Activated CD4-positive, alpha-beta T cell treated with anti-CD3 and anti-CD28 coated beads, Interleukin-2, Interleukin-6, amounts not matched to agents 100 ng/mL and 50 ng/mL, durations not matched to agents 16 hours and 8 hours (primary cell): ENCODE measurements at regions not wholly inside any gene's neighbourhood (a gene's known extent, or its start where the extent isn't known, plus 50 kb on each side); places are given as distances from the start of the nearest gene placed in this dataset.

ENCODE experiments used
- DNase-seq: peaks from one replicate; pipeline ENCODE4 v3.0.0-alpha.2; 2020

DNA sequence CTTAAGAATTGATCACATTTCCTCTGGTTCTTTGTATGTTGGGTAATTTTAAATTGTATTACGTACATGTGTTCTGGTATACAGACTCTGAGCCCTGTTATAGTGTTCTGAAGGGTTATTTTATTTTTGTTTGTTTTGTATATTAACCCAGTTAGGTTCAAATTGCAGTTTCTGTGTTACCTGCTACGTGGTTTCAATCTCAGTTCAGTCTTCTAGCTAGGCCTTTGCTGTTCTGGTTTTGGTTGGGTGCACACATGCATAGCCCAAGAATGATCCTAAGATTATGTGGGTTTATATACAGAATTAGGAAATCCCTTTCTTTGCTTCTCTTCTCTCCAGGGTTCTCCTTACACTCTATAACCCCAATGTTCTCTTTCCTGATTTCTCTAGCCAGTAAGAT lies 161.0 kb downstream of the PPP1R2C start:
- no peak for DNase-seq

DNA sequence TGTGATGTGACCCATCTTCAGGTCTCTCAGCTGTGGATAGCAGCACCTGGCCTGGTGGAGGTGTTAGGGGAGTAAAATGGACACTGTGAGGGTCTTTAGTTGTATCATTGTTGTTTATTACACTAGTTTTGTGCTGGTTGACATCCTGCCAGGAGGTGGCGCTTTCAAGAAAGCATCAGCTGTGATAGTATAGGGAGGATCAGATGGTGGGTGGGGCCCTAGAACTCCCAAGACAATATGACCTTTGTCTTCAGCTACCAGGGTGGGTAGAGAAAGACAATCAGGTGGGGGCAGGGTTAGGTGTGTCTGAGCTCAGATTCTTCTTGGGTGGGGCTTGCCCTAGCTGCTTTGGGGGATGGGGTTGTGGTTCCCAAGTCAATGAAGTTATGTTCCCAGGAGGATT lies 162.8 kb downstream of the PPP1R2C start:
- peak; percentile 7 for DNase-seq

- no peak for DNase-seq
Observed at GRCh38 chrX:42606591-42606990, 171.4 kb downstream of the PPP1R2C start.

DNA sequence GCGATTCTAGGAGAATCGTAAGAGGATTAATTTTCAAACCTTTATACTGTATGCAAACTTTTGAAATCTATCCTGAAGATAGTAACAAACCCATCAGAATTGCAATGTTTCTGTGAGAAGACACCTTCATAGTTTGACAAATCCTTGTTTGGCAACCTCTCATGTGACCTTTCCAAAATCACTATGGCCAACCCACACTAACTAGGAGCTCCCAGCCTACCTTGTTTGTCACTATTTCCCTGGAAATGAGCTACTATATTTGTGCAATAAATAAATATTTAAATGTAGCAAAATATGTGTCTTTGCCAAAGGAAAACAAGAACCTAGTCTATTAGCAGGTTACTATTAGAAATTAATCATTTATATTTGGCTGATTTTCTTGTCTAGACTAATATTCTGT lies 173.7 kb downstream of the PPP1R2C start:
- no peak for DNase-seq

DNA sequence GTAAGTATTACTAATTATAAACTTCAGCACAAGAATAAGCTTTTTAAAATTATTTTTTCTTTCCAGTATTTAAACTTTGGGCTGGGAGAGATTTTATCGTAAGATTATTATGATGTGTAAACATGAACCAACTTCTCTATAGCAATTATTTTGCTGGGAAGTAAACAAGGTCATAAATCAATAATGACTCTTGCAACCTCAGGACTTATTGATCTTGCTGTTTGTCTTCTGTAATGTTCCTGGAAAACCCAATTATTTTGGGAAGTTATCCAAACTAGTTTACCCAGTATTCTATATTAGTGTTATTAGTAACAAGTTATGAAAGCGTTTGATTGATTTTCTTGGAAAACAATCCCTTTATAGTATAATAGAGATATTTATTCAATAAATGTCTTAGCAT lies 174.9 kb downstream of the PPP1R2C start:
- no peak for DNase-seq

DNA sequence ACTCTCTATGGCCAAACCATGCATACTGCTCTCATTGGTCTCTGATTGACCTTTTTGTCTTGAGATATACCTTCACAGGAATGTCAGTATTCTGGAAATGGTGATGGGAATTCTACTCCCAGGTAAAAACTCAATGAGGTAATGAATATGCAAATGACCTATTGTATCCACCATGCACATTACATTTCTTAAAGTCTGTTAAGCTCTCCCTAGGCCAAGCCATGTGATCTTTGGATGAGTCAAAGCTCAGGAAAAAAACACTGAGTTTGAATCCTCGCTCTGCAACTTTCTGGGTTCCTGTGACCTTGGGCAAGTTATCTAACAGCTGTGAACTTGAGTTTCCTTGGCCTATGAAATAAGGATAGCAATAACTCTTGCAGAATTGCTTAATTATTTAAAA lies 175.4 kb downstream of the PPP1R2C start:
- no peak for DNase-seq

DNA sequence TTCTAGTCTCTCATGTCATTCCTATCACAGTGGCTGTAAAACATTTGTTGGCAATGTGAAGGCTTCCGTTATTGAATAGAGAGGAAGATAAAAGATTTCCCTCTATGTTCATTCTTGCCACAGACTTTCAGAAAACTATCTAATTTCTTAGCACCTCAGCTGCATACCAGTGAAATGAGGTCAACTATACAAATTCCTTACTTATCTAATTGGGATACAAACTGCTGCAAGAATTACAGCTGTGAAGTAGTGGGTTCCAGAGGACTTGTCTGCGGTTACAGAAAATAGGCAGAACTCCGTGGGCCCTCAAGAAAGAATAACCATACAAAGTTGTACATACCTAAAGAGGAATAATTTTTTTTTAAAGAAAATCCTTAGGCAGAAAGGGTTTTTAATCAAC lies 175.8 kb downstream of the PPP1R2C start:
- DNase-seq, result no peak

DNA sequence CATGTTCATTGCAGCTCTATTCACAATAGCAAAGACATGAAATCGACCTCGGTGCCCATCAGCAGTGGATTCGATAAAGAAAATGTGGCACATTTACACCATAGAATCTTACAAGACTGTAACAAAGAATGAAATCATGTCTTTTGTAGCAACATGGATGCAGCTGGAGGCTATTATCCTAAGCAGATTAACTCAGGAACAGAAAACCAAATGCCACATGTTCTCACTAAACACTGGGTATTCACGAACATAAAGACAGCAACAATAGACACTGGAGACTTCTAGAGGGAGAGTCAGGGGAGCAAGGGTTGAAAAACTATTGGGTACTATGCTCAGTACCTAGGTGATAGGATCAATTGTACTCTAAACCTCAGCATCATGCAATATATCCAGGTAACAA lies 180.5 kb downstream of the PPP1R2C start:
- no peak for DNase-seq

GRCh38 chrX:42585842-42586621 lies 191.9 kb downstream of the PPP1R2C start:
- no peak for DNase-seq

GRCh38 chrX:42577936-42578470 lies 200.0 kb downstream of the PPP1R2C start:
- DNase-seq, result no peak

DNA sequence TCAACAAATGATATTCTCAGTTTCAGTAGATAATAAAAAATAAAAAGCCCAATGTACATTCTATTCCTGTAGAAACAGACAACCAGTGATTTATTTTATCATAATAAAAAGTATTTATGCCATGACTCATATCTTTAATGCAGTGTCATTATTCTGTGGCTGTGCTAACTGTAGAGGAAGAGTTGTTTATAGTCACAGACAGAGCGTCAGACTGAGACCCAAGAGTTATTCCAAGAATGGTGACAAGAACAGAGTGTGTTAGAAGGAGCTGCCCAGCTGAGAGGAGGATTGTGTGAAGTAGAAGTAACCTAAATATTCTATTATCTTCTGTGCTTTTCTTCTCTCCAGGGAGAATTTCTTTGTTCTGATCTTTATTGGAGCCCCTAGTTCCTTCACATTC lies 210.7 kb downstream of the PPP1R2C start:
- no peak for DNase-seq

DNA sequence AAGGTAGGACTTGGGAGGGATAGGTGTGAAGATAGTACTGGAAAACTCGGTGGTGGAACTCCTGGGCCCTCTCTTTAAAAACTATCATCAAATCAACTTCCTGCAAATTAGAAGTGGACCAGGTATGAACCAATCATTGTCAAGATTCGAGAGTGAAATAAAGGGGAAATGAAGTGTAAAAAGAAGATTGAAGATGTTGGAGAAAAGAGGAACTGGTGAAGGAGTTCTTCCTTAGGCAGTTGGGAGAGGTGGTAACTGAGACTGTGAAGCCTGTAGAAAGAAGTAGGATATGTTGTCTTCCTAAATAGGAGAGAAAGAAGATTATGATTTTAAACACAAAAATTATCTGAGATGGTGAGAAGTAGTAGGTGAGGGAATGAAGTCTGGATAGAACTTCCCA lies 212.2 kb downstream of the PPP1R2C start:
- DNase-seq, result no peak

DNA sequence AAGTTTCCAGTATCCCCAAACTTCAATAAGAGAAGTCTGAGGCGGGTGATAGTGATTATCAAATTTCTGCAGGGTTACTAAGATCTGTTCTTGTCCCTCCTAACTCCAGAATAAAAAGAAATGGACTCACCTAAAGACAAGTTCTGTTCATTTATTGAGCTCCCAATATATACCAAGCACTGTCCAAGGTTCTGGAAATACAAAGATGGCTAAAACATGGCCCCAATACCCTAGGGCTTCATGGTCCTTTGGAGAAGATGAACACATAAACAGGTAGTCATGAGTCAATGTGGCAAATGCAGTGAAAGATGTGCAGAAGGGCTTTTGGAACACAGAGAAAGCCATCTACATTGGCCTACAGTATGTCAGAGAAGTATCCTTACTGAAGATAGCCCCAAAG lies 231.2 kb downstream of the PPP1R2C start:
- DNase-seq, result no peak

DNA sequence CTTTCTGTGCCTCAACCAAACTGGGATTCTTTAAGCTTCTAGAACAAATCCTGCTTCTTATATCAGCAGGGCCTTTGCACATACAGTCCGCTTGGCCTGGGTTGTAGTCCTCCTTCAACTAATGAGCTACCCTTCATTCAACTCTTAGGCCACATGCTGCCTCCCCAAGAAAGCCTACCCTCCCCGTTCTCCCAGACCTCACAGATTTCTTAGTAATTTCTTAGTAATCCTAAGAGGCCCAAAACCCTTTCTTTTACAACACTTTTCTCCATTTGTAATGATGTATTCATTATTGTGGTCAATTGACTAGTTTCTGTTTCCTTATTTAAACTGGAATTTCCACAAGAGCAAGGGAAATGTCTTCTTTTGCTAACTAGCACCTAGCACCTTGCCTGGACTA lies 233.1 kb downstream of the PPP1R2C start:
- no peak for DNase-seq

DNA sequence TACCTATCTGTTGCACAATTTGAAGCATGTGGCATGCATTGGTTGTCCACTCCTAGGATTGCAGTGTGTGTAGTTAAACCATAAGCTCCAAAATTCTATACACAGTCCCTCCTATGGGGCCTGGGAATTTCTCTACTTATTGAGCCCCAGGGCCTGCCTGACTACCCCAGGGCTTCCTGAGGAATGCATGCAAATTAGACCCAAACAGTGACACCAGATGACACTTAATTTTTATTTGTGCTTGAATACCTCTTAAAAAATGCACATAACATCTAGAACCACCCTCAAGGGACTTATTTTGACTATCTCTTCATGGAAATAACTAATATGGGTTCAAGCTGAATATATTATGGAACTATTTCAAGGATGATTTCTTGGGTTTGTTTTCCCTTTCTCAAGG lies 236.4 kb downstream of the PPP1R2C start:
- DNase-seq, result no peak

- DNase-seq, result no peak
Observed at GRCh38 chrX:42540146-42540545, 237.8 kb downstream of the PPP1R2C start.

GRCh38 chrX:42538405-42538804 lies 239.6 kb downstream of the PPP1R2C start:
- DNase-seq, result no peak

GRCh38 chrX:42536286-42536685 lies 241.7 kb downstream of the PPP1R2C start:
- DNase-seq, result no peak

DNA sequence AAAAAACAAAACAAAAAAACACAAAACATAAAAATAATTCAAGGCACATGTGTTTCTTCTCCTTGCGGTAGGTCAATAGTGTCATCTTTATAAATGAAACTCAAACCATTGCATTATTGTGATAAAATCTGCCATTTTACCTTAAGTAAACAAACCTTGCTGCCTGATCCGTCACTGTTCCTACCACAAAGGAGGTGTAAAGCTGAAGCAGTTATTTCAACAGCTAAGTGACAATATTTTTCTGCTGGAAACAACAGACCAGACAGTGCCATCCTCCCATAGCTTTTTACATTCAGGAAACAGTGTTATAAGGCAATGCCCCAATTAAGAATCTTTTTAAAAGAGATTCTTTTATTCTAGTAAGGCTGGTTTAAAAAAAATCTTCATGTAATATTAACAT lies 242.7 kb downstream of the PPP1R2C start:
- no peak for DNase-seq

DNA sequence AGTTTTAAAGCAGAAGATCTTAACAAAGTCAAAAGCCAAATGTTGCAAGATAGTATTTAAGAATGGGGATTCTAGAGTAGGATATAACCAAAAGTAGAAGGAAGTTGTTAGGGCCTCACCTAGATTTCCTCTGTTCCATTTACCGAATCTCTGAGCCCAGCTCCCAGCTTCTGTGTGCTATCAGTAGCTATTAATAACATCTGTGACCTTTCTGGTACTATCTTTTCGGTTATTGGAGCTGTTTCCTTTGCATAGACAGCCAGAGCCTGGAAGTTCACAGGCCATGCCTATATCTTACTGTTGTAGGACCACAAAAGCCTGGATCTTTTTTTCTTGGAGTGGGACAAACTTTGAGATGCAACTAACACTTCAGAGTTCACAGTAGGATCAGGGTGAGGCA lies 244.2 kb downstream of the PPP1R2C start:
- no peak for DNase-seq

- DNase-seq, result no peak
Observed at GRCh38 chrX:42531441-42531840, 246.5 kb downstream of the PPP1R2C start.

DNA sequence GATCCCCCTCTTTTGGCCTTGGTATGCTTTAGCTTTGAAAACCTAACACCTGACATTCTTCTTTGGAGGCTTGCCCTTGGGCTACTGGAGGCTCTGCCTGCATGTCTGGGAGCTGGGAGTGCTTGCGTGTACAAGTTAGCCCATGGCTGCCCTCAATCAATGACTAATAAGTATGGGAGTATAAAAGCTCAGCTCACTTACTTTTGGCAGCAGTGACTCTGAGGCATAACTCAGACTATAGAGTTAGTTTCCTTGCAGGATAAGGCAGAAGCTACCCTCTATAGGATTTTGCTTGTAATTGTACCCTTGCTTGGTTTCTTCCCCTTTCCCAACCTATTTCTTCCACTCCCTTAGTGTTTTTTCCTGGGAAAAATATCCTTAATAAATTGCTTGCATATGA lies 247.9 kb downstream of the PPP1R2C start:
- no peak for DNase-seq

DNA sequence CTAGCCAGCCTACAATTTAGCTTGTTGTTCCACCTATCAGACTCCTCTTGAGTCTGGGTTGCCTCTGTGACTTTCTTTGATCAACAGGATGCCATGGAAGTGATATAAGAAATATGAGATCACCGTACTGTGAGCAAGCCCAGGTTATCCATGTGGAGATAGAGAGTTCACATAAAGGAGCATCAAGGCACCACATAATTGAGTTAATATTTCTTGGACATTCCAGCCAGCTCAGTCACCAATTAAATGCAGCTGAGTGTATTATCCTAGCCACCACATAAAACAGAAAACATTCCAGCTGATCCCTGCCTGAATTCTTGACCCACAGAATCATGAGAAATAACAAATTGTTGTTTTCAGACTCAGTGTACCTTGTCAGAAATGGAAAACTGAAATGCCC lies 253.6 kb downstream of the PPP1R2C start:
- no peak for DNase-seq

DNA sequence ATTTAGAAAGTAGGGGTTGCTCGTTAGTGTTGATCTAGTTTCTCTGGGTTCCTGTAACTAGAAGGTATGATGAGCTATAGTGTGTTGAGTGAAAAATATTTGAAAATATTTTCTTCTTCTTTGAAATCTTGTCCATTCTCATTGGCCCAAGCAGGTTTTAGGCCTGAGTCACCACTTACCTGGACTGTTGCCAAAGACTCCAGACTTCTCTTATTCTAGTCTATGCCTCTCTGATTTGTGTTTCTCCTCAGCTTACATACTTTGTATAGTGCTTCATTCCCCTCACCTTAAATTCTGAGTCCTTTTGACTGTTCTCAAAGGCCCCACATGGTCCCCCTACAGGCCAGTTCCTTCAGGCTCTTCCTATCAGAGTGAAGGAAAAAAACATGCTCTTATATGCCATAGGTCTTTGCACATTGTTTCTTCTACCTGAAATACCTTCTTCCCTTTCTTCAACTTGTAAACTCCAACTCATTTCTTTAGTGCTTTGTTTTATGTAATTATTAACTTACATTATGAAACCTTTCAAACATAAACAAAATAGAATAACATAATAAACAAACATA lies 258.2 kb downstream of the PPP1R2C start:
- DNase-seq, result no peak

DNA sequence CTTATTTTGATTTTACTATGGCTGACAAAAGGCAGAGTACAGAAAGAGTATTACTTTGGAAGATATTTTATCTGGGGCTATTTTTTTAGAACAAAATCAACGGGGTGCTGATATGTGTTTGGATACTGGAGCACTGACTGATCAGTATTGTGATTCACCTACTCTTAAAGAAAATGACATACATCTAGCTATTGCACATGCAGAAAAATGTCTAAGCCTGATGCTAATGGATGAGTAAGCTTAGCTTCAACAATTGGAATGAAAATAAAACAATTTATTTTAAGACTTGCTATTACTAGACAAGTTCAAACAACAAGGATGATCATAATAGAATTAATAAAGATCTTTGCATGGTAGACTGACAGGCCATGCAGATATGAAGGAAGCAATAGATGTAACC lies 262.0 kb downstream of the PPP1R2C start:
- DNase-seq, result no peak
